GM18909 (cell line): ENCODE measurements at regions not wholly inside any gene's neighbourhood (a gene's known extent, or its start where the extent isn't known, plus 50 kb on each side); places are given as distances from the start of the nearest gene placed in this dataset.

Experiments
- ATAC-seq: cut with Tn5 transposase; IDR thresholded peaks from one replicate; pipeline ENCODE4 v1.9.1; 2021; ENCODE audit warnings: mild to moderate bottlenecking; ENCODE audit not compliant: unreplicated experiment, poor library complexity

GRCh38 chr11:13062115-13062514 is 53.0 kb downstream of the RASSF10 start:
- no peak for ATAC-seq

- no peak for ATAC-seq
Observed at GRCh38 chr11:13064593-13064992, 55.5 kb downstream of the RASSF10 start.

GRCh38 chr11:13065200-13065787 is 56.2 kb downstream of the RASSF10 start:
- ATAC-seq: no peak

GRCh38 chr11:13068211-13068610 is 59.1 kb downstream of the RASSF10 start:
- ATAC-seq: no peak

GRCh38 chr11:13073119-13073981 is 64.2 kb downstream of the RASSF10 start:
- no peak for ATAC-seq

- no peak for ATAC-seq
Observed at GRCh38 chr11:13074714-13075464, 65.8 kb downstream of the RASSF10 start.

- no peak for ATAC-seq
Observed at GRCh38 chr11:13076961-13077360, 67.8 kb downstream of the RASSF10 start.

- ATAC-seq: no peak
Observed at GRCh38 chr11:13080861-13081260, 71.7 kb downstream of the RASSF10 start.

GRCh38 chr11:13082588-13082987 is 73.5 kb downstream of the RASSF10 start:
- ATAC-seq: no peak

- ATAC-seq: no peak
Observed at GRCh38 chr11:13090228-13090708, 81.2 kb downstream of the RASSF10 start.

GRCh38 chr11:13091373-13091772 is 82.3 kb downstream of the RASSF10 start:
- no peak for ATAC-seq

- ATAC-seq: no peak
Observed at GRCh38 chr11:13091804-13092203, 82.7 kb downstream of the RASSF10 start.

- ATAC-seq: no peak
Observed at GRCh38 chr11:13094930-13095687, 86.0 kb downstream of the RASSF10 start.

GRCh38 chr11:13098063-13098462 is 88.9 kb downstream of the RASSF10 start:
- ATAC-seq: no peak

GRCh38 chr11:13098616-13099289 is 89.6 kb downstream of the RASSF10 start:
- no peak for ATAC-seq

- ATAC-seq: no peak
Observed at GRCh38 chr11:13101644-13102512, 92.8 kb downstream of the RASSF10 start.

- ATAC-seq: no peak
Observed at GRCh38 chr11:13102513-13102840, 93.4 kb downstream of the RASSF10 start.

- ATAC-seq: no peak
Observed at GRCh38 chr11:13102865-13103539, 93.9 kb downstream of the RASSF10 start.
